ENCODE measurements at regions not wholly inside any gene's neighbourhood (a gene's known extent, or its start where the extent isn't known, plus 50 kb on each side); places are given as distances from the start of the nearest gene placed in this dataset.
"Not testable (repeated sequence)": the region's sequence is repeated elsewhere in the genome, so short reads cannot be mapped to it uniquely, and the experiment has no call there.

- Mint-ChIP-seq H3K27me3 (no peaks in the 10 kb centered on the region), H3K9me3 (peaks cover 3% of the 10 kb centered on the region), H3K36me3 (no peaks in the 10 kb centered on the region), H3K27ac (no peak overlapping the region), H3K4me3 (no peak overlapping the region), H3K4me1 (no peaks in the 10 kb centered on the region)
- ATAC-seq: no peak
These were observed 87.0 kb upstream of the ZNF462 start for GRCh38 chr9:106775960-106776359.

GRCh38 chr9:106779796-106780195 lies 83.2 kb upstream of the ZNF462 start:
- ATAC-seq: no peak
- Mint-ChIP-seq H3K27ac (no peak overlapping the region), H3K27me3 (no peaks in the 10 kb centered on the region), H3K4me1 (no peaks in the 10 kb centered on the region), H3K9me3 (peaks cover 3% of the 10 kb centered on the region), H3K36me3 (no peaks in the 10 kb centered on the region), H3K4me3 (no peak overlapping the region)

GRCh38 chr9:106783121-106783520 lies 79.8 kb upstream of the ZNF462 start:
- H3K36me3 Mint-ChIP-seq: no peaks in the 10 kb centered on the region
- no peaks in the 10 kb centered on the region for H3K27me3 Mint-ChIP-seq
- no peak overlapping the region for H3K4me3 Mint-ChIP-seq
- no peaks in the 10 kb centered on the region for H3K4me1 Mint-ChIP-seq
- no peaks in the 10 kb centered on the region for H3K9me3 Mint-ChIP-seq
- H3K27ac Mint-ChIP-seq: no peak overlapping the region
- no peak for ATAC-seq

GRCh38 chr9:106784076-106784475 lies 78.9 kb upstream of the ZNF462 start:
- no peak overlapping the region for H3K27ac Mint-ChIP-seq
- H3K4me1 Mint-ChIP-seq: no peaks in the 10 kb centered on the region
- no peak for ATAC-seq
- no peak overlapping the region for H3K4me3 Mint-ChIP-seq
- no peaks in the 10 kb centered on the region for H3K36me3 Mint-ChIP-seq
- no peaks in the 10 kb centered on the region for H3K27me3 Mint-ChIP-seq
- no peaks in the 10 kb centered on the region for H3K9me3 Mint-ChIP-seq

- no peak overlapping the region for H3K4me3 Mint-ChIP-seq
- no peak for ATAC-seq
- no peaks in the 10 kb centered on the region for H3K27me3 Mint-ChIP-seq
- H3K9me3 Mint-ChIP-seq: no peaks in the 10 kb centered on the region
- H3K4me1 Mint-ChIP-seq: no peaks in the 10 kb centered on the region
- no peaks in the 10 kb centered on the region for H3K36me3 Mint-ChIP-seq
- H3K27ac Mint-ChIP-seq: no peak overlapping the region
These were observed 77.8 kb upstream of the ZNF462 start for GRCh38 chr9:106785200-106785599.

GRCh38 chr9:106788021-106788420 lies 74.9 kb upstream of the ZNF462 start:
- not testable (repeated sequence) for H3K27me3 Mint-ChIP-seq, ATAC-seq, H3K4me1 Mint-ChIP-seq, H3K36me3 Mint-ChIP-seq, H3K27ac Mint-ChIP-seq, H3K4me3 Mint-ChIP-seq, H3K9me3 Mint-ChIP-seq

GRCh38 chr9:106795031-106795430 lies 67.9 kb upstream of the ZNF462 start:
- no peaks in the 10 kb centered on the region for H3K4me1 Mint-ChIP-seq
- no peak overlapping the region for H3K4me3 Mint-ChIP-seq
- no peaks in the 10 kb centered on the region for H3K36me3 Mint-ChIP-seq
- H3K27me3 Mint-ChIP-seq: no peaks in the 10 kb centered on the region
- ATAC-seq: no peak
- no peaks in the 10 kb centered on the region for H3K9me3 Mint-ChIP-seq
- H3K27ac Mint-ChIP-seq: no peak overlapping the region

GRCh38 chr9:106796771-106797170 lies 66.2 kb upstream of the ZNF462 start:
- ATAC-seq: no peak
- peaks cover under 1% of the 10 kb centered on the region for H3K9me3 Mint-ChIP-seq
- no peak overlapping the region for H3K4me3 Mint-ChIP-seq
- no peaks in the 10 kb centered on the region for H3K36me3 Mint-ChIP-seq
- no peaks in the 10 kb centered on the region for H3K27me3 Mint-ChIP-seq
- H3K27ac Mint-ChIP-seq: no peak overlapping the region
- H3K4me1 Mint-ChIP-seq: no peaks in the 10 kb centered on the region

GRCh38 chr9:106797299-106797698 lies 65.7 kb upstream of the ZNF462 start:
- Mint-ChIP-seq H3K27ac (no peak overlapping the region), H3K4me3 (no peak overlapping the region), H3K36me3 (no peaks in the 10 kb centered on the region), H3K9me3 (peaks cover 3% of the 10 kb centered on the region), H3K27me3 (no peaks in the 10 kb centered on the region), H3K4me1 (no peaks in the 10 kb centered on the region)
- ATAC-seq: no peak

GRCh38 chr9:106798016-106798799 lies 64.8 kb upstream of the ZNF462 start:
- ATAC-seq: no peak
- Mint-ChIP-seq H3K27ac (no peak overlapping the region), H3K27me3 (no peaks in the 10 kb centered on the region), H3K9me3 (peaks cover 3% of the 10 kb centered on the region), H3K4me3 (no peak overlapping the region), H3K36me3 (no peaks in the 10 kb centered on the region), H3K4me1 (no peaks in the 10 kb centered on the region)

- Mint-ChIP-seq H3K4me3 (no peak overlapping the region), H3K36me3 (no peaks in the 10 kb centered on the region), H3K27me3 (no peaks in the 10 kb centered on the region), H3K4me1 (no peaks in the 10 kb centered on the region), H3K27ac (no peak overlapping the region), H3K9me3 (peaks cover 3% of the 10 kb centered on the region)
- no peak for ATAC-seq
These were observed 63.8 kb upstream of the ZNF462 start for GRCh38 chr9:106799152-106799551.

GRCh38 chr9:106800701-106801270 lies 62.2 kb upstream of the ZNF462 start:
- Mint-ChIP-seq H3K9me3 (peaks cover 3% of the 10 kb centered on the region), H3K36me3 (no peaks in the 10 kb centered on the region), H3K27ac (no peak overlapping the region), H3K4me3 (no peak overlapping the region), H3K27me3 (no peaks in the 10 kb centered on the region), H3K4me1 (no peaks in the 10 kb centered on the region)
- ATAC-seq: no peak

GRCh38 chr9:106801816-106802215 lies 61.1 kb upstream of the ZNF462 start:
- H3K27ac Mint-ChIP-seq: no peak overlapping the region
- no peak overlapping the region for H3K4me3 Mint-ChIP-seq
- no peaks in the 10 kb centered on the region for H3K27me3 Mint-ChIP-seq
- H3K4me1 Mint-ChIP-seq: no peaks in the 10 kb centered on the region
- no peaks in the 10 kb centered on the region for H3K36me3 Mint-ChIP-seq
- no peak for ATAC-seq
- H3K9me3 Mint-ChIP-seq: peaks cover 3% of the 10 kb centered on the region

Measured in stimulated activated memory B cell treated with anti-CD40 and anti-IgM and Interleukin-4, amounts not matched to agents 10 μg/mL and 1 μg/mL and 100 μg/mL, for 72 hours (primary cell).